GM23338 (cell line): ENCODE measurements at regions not wholly inside any gene's neighbourhood (a gene's known extent, or its start where the extent isn't known, plus 50 kb on each side); places are given as distances from the start of the nearest gene placed in this dataset.

Source experiments
- ATAC-seq: fragments of 200-7000 bp; cut with Tn5 transposase; 3 replicates; pipeline ENCODE4 v1.9.1; 2020
- DNase-seq: peaks from one replicate; pipeline ENCODE4 v3.0.0-alpha.2; 2015; ENCODE audit warnings: low spot score
- H2AFZ ChIP-seq: fragments of 200-600 bp; sonication (generic); 2 replicates; pipeline ENCODE4 v1.8.0; 2016; ENCODE audit warnings: antibody characterized with exemption, mild to moderate bottlenecking, moderate library complexity
- H3F3A ChIP-seq: fragments of 200-600 bp; sonication (generic); replicated peaks from 2 replicates; pipeline ENCODE4 v1.8.0; 2017; ENCODE audit warnings: antibody characterized with exemption, mixed run types, low read depth
- H3K27ac ChIP-seq: fragments of 200-600 bp; sonication (generic); 2 replicates; pipeline ENCODE4 v1.6.1; 2016; ENCODE audit warnings: low read depth
- H3K27me3 ChIP-seq: fragments of 200-600 bp; sonication (generic); 2 replicates; pipeline ENCODE4 v1.8.0; 2016; ENCODE audit warnings: mild to moderate bottlenecking, mixed run types, moderate library complexity; ENCODE audit not compliant: insufficient read depth
- H3K36me3 ChIP-seq: fragments of 200-600 bp; sonication (generic); 2 replicates; pipeline ENCODE4 v1.8.0; 2016; ENCODE audit warnings: mild to moderate bottlenecking; ENCODE audit not compliant: insufficient read depth
- H3K4me1 ChIP-seq: fragments of 200-600 bp; sonication (generic); 2 replicates; pipeline ENCODE4 v1.8.0; 2016; ENCODE audit warnings: mild to moderate bottlenecking, moderate library complexity; ENCODE audit not compliant: insufficient read depth
- H3K4me2 ChIP-seq: fragments of 200-600 bp; sonication (generic); 2 replicates; pipeline ENCODE4 v1.7.1; 2017; ENCODE audit warnings: mixed run types
- H3K4me3 ChIP-seq: fragments of 200-600 bp; sonication (generic); 2 replicates; pipeline ENCODE4 v1.6.1; 2016; ENCODE audit warnings: mixed run types
- H3K79me2 ChIP-seq: fragments of 200-600 bp; sonication (generic); replicated peaks from 2 replicates; pipeline ENCODE4 v1.8.0; 2017; ENCODE audit warnings: mild to moderate bottlenecking; ENCODE audit not compliant: insufficient read depth
- H3K9me2 ChIP-seq: fragments of 200-600 bp; sonication (generic); 2 replicates; pipeline ENCODE4 v1.8.0; 2017; ENCODE audit not compliant: insufficient read depth
- H4K20me1 ChIP-seq: fragments of 200-600 bp; sonication (generic); replicated peaks from 2 replicates; pipeline ENCODE4 v1.8.0; 2017; ENCODE audit warnings: mild to moderate bottlenecking; ENCODE audit not compliant: insufficient read depth
- H3K27ac Mint-ChIP-seq: 2 replicates; pipeline ENCODE4 v1.8.0; 2020; ENCODE audit warnings: inconsistent platforms, mild to moderate bottlenecking, moderate library complexity, mixed read lengths
- H3K27me3 Mint-ChIP-seq: 3 replicates; pipeline ENCODE4 v1.8.0; 2022; ENCODE audit warnings: low read depth, mild to moderate bottlenecking, moderate library complexity, mixed read lengths, inconsistent platforms; ENCODE audit not compliant: insufficient read depth, poor library complexity
- H3K36me3 Mint-ChIP-seq: 3 replicates; pipeline ENCODE4 v1.8.0; 2021; ENCODE audit warnings: low read depth, mild to moderate bottlenecking, inconsistent platforms, moderate library complexity, mixed read lengths
- H3K4me1 Mint-ChIP-seq: 3 replicates; pipeline ENCODE4 v1.8.0; 2020; ENCODE audit warnings: mild to moderate bottlenecking, inconsistent platforms, mixed read lengths
- H3K4me3 Mint-ChIP-seq: 3 replicates; pipeline ENCODE4 v1.8.0; 2021; ENCODE audit warnings: moderate library complexity, mild to moderate bottlenecking, inconsistent platforms, mixed read lengths
- H3K9me3 Mint-ChIP-seq: 3 replicates; pipeline ENCODE4 v1.8.0; 2020; ENCODE audit warnings: moderate library complexity, mild to moderate bottlenecking, inconsistent platforms, mixed read lengths
- CREB1 ChIP-seq: fragments of 250-450 bp; sonication (Bioruptor Pico); IDR thresholded peaks from 2 replicates; pipeline ENCODE4 v1.5.0; 2020; ENCODE audit warnings: low read depth, mild to moderate bottlenecking, moderate library complexity
- CTCF ChIP-seq, 2 experiments: fragments of 200-600 bp in 1 of 2; sonication (generic) in 1 of 2; conservative IDR thresholded peaks; 2 replicates each; pipeline versions ENCODE4 v1.5.1 to v1.6.1; 2016 to 2017; ENCODE audit warnings: antibody characterized with exemption in 2 of 2, low read depth in 2 of 2, mild to moderate bottlenecking in 2 of 2, moderate library complexity in 1 of 2
- ETS1 ChIP-seq: IDR thresholded peaks from 2 replicates; pipeline ENCODE4 v1.6.1; 2016; ENCODE audit warnings: antibody characterized with exemption
- EZH2 ChIP-seq: fragments of 200-600 bp; sonication (generic); IDR thresholded peaks from one replicate; pipeline ENCODE4 v1.8.0; 2017; ENCODE audit warnings: antibody characterized with exemption, mild to moderate bottlenecking, low read depth; ENCODE audit not compliant: unreplicated experiment
- EZH2phosphoT487 ChIP-seq: fragments of 200-600 bp; sonication (generic); IDR thresholded peaks from one replicate; pipeline ENCODE4 v1.8.1; 2018; ENCODE audit warnings: antibody characterized with exemption; ENCODE audit not compliant: unreplicated experiment
- JUNB ChIP-seq: IDR thresholded peaks from one replicate; pipeline ENCODE4 v1.6.1; 2016; ENCODE audit warnings: antibody characterized with exemption; ENCODE audit not compliant: unreplicated experiment
- NANOG ChIP-seq: IDR thresholded peaks from 2 replicates; pipeline ENCODE4 v1.6.1; 2016; ENCODE audit warnings: antibody characterized with exemption, borderline replicate concordance
- POLR2AphosphoS5 ChIP-seq: IDR thresholded peaks from 2 replicates; pipeline ENCODE4 v1.6.1; 2016; ENCODE audit warnings: antibody characterized with exemption, low read depth
- REST ChIP-seq: IDR thresholded peaks from one replicate; pipeline ENCODE4 v1.6.1; 2018; ENCODE audit warnings: antibody characterized with exemption; ENCODE audit not compliant: unreplicated experiment
- STAT1 ChIP-seq: IDR thresholded peaks from one replicate; pipeline ENCODE4 v1.6.1; 2016; ENCODE audit warnings: antibody characterized with exemption; ENCODE audit not compliant: unreplicated experiment
- ZNF114 ChIP-seq: fragments of 250-450 bp; sonication (Bioruptor Pico); IDR thresholded peaks from 2 replicates; pipeline ENCODE4 v1.5.0; 2020; ENCODE audit warnings: mild to moderate bottlenecking, moderate library complexity
- ZNF331 ChIP-seq: fragments of 250-450 bp; sonication (Bioruptor Pico); IDR thresholded peaks from 2 replicates; pipeline ENCODE4 v1.5.0; 2020; ENCODE audit warnings: low read depth, mild to moderate bottlenecking, moderate library complexity
- ZNF462 ChIP-seq: fragments of 250-450 bp; sonication (Bioruptor Pico); IDR thresholded peaks from 2 replicates; pipeline ENCODE4 v1.5.0; 2020; ENCODE audit warnings: mild to moderate bottlenecking, moderate library complexity

- Mint-ChIP-seq H3K4me1 (no peaks in the 10 kb centered on the region), H3K4me3 (no peak overlapping the region), H3K27me3 (peaks cover 2% of the 10 kb centered on the region), H3K27ac (no peak overlapping the region), H3K36me3 (peaks cover 95% of the 10 kb centered on the region), H3K9me3 (no peaks in the 10 kb centered on the region)
- Histone ChIP-seq H3K27me3 (no peaks in the 10 kb centered on the region), H4K20me1 (peaks cover 5% of the 10 kb centered on the region; the same call in 1 of the 2 replicates), H3K4me2 (no peak overlapping the region), H3K36me3 (peaks cover 71% of the 10 kb centered on the region), H3K4me1 (no peaks in the 10 kb centered on the region), H3K4me3 (no peak overlapping the region), H2AFZ (no peak overlapping the region), H3F3A (peaks cover 5% of the 10 kb centered on the region; the same call in 1 of the 2 replicates), H3K27ac (no peak overlapping the region), H3K9me2 (no peaks in the 10 kb centered on the region), H3K79me2 (0 out of 2 replicates have a peak, but pooled peaks cover 7% of the 10 kb centered on the region)
- ATAC-seq: no peak
- TF ChIP-seq ZNF331 (CRISPR knock-in tag) (no peak), EZH2 (no peak), NANOG (no peak), CREB1 (no peak), JUNB (no peak), ZNF462 (CRISPR knock-in tag) (no peak), CTCF (conservative IDR thresholded peaks at IDR 0.05; ENCODE audit: low read depth in 2 of 2) (no peak), REST (no peak), STAT1 (no peak), POLR2AphosphoS5 (no peak), ZNF114 (CRISPR knock-in tag) (no peak), ETS1 (no peak), EZH2phosphoT487 (no peak)
- DNase-seq: no peak
Measured at GRCh38 chr9:92236915-92237314, 56.6 kb downstream of the IARS1 start.
